AG09309 (cell line): ENCODE measurements at regions not wholly inside any gene's neighbourhood (a gene's known extent, or its start where the extent isn't known, plus 50 kb on each side); places are given as distances from the start of the nearest gene placed in this dataset.
A peak's percentile ranks its signal among the peaks of the same experiment; 100 is the strongest.

Experiments
- DNase-seq: peaks from one replicate; pipeline ENCODE4 v3.0.0-alpha.2; 2010; ENCODE audit warnings: low read depth
- H3K4me3 ChIP-seq: 2 replicates; pipeline ENCODE4 v1.5.1; 2011; ENCODE audit warnings: mild to moderate bottlenecking, low read depth, low read length, moderate library complexity; ENCODE audit not compliant: control insufficient read depth
- CTCF ChIP-seq: IDR thresholded peaks from 2 replicates; pipeline ENCODE4 v1.5.1; 2011; ENCODE audit warnings: mild to moderate bottlenecking, low read depth, low read length, inconsistent platforms; ENCODE audit not compliant: insufficient read depth, control insufficient read depth; ENCODE audit errors: missing control alignments

GRCh38 chr10:120365872-120366271, 91.2 kb upstream of the PLPP4 start:
- H3K4me3 ChIP-seq = no peak overlapping the region
- DNase-seq = peak; percentile 8
- no peak for TF ChIP-seq CTCF

GRCh38 chr10:120367341-120367740, 89.7 kb upstream of the PLPP4 start:
- DNase-seq = no peak
- no peak for TF ChIP-seq CTCF
- H3K4me3 ChIP-seq = no peak overlapping the region

GRCh38 chr10:120368338-120368737, 88.7 kb upstream of the PLPP4 start:
- TF ChIP-seq CTCF = no peak
- H3K4me3 ChIP-seq = no peak overlapping the region
- no peak for DNase-seq

GRCh38 chr10:120368927-120369326, 88.1 kb upstream of the PLPP4 start:
- no peak overlapping the region for H3K4me3 ChIP-seq
- no peak for DNase-seq
- TF ChIP-seq CTCF = no peak

- no peak for TF ChIP-seq CTCF
- no peak overlapping the region for H3K4me3 ChIP-seq
- no peak for DNase-seq
Measured at GRCh38 chr10:120369856-120370276, 87.2 kb upstream of the PLPP4 start.

GRCh38 chr10:120371856-120372255, 85.2 kb upstream of the PLPP4 start:
- no peak for DNase-seq
- TF ChIP-seq CTCF = no peak
- H3K4me3 ChIP-seq = no peak overlapping the region

- DNase-seq = no peak
- no peak for TF ChIP-seq CTCF
- H3K4me3 ChIP-seq = no peak overlapping the region
Measured at GRCh38 chr10:120372917-120373316, 84.1 kb upstream of the PLPP4 start.
